Muscle layer of colon (tissue), 2 donors: ENCODE measurements at regions not wholly inside any gene's neighbourhood (a gene's known extent, or its start where the extent isn't known, plus 50 kb on each side); places are given as distances from the start of the nearest gene placed in this dataset.

Source experiments
- H3K27ac ChIP-seq: one replicate; pipeline ENCODE4 v1.7.0; 2013; ENCODE audit warnings: low read depth, mild to moderate bottlenecking, low read length, moderate library complexity
- H3K27me3 ChIP-seq, 2 donors: one replicate each; pipeline ENCODE4 v1.7.0; 2013; ENCODE audit warnings: low read length in 2 of 2, mild to moderate bottlenecking in 2 of 2; ENCODE audit not compliant: insufficient read depth in 2 of 2, control insufficient read depth in 1 of 2
- H3K36me3 ChIP-seq: one replicate; pipeline ENCODE4 v1.7.0; 2013; ENCODE audit warnings: mild to moderate bottlenecking, low read length; ENCODE audit not compliant: insufficient read depth
- H3K4me1 ChIP-seq: one replicate; pipeline ENCODE4 v1.7.0; 2013; ENCODE audit warnings: mild to moderate bottlenecking, low read length; ENCODE audit not compliant: insufficient read depth
- H3K4me3 ChIP-seq, 2 donors: one replicate each; pipeline ENCODE4 v1.7.0; 2013; ENCODE audit warnings: low read length in 2 of 2, low read depth in 1 of 2, mild to moderate bottlenecking in 1 of 2, moderate library complexity in 1 of 2
- H3K9ac ChIP-seq: one replicate; pipeline ENCODE4 v1.7.0; 2013; ENCODE audit warnings: low read length
- H3K9me3 ChIP-seq: one replicate; pipeline ENCODE4 v1.7.0; 2013; ENCODE audit warnings: mild to moderate bottlenecking, low read length
- donor health status: abdominal sarcoma.
- donor health status: Adenocarcinoma of cecum.

GRCh38 chrX:124529786-124530185 lies 183.4 kb downstream of the SH2D1A start:
- Histone ChIP-seq H3K9me3 (no peaks in the 10 kb centered on the region), H3K27ac (no peak overlapping the region), H3K4me3 (no peak overlapping the region), H3K9ac (no peak overlapping the region), H3K27me3 (no peaks in the 10 kb centered on the region), H3K4me1 (no peaks in the 10 kb centered on the region), H3K36me3 (no peaks in the 10 kb centered on the region)

- no peak overlapping the region for H3K9ac ChIP-seq
- no peak overlapping the region for H3K4me3 ChIP-seq
- no peaks in the 10 kb centered on the region for H3K27me3 ChIP-seq
- H3K4me1 ChIP-seq = no peaks in the 10 kb centered on the region
- no peaks in the 10 kb centered on the region for H3K36me3 ChIP-seq
- no peak overlapping the region for H3K27ac ChIP-seq
- H3K9me3 ChIP-seq = no peaks in the 10 kb centered on the region
These were observed 184.4 kb downstream of the SH2D1A start for GRCh38 chrX:124530803-124531202.

GRCh38 chrX:124534536-124534935 lies 188.2 kb downstream of the SH2D1A start:
- Histone ChIP-seq H3K36me3 (no peaks in the 10 kb centered on the region), H3K9ac (no peak overlapping the region), H3K9me3 (no peaks in the 10 kb centered on the region), H3K27me3 (no peaks in the 10 kb centered on the region), H3K27ac (no peak overlapping the region), H3K4me1 (no peaks in the 10 kb centered on the region), H3K4me3 (no peak overlapping the region)

- no peak overlapping the region for H3K9ac ChIP-seq
- no peak overlapping the region for H3K27ac ChIP-seq
- no peaks in the 10 kb centered on the region for H3K36me3 ChIP-seq
- no peaks in the 10 kb centered on the region for H3K9me3 ChIP-seq
- H3K4me3 ChIP-seq = no peak overlapping the region
- no peaks in the 10 kb centered on the region for H3K27me3 ChIP-seq
- H3K4me1 ChIP-seq = no peaks in the 10 kb centered on the region
These were observed 194.1 kb downstream of the SH2D1A start for GRCh38 chrX:124540474-124540873.

- Histone ChIP-seq H3K27me3 (no peaks in the 10 kb centered on the region), H3K4me1 (no peaks in the 10 kb centered on the region)
These were observed 202.2 kb downstream of the SH2D1A start for GRCh38 chrX:124548571-124548970.

GRCh38 chrX:124555036-124555595 lies 208.8 kb downstream of the SH2D1A start:
- Histone ChIP-seq H3K9me3 (no peaks in the 10 kb centered on the region), H3K27me3 (no peaks in the 10 kb centered on the region), H3K36me3 (no peaks in the 10 kb centered on the region), H3K9ac (no peak overlapping the region), H3K4me1 (no peaks in the 10 kb centered on the region), H3K27ac (no peak overlapping the region), H3K4me3 (no peak overlapping the region)

More at GRCh38 chrX:124548571-124548970, 202.2 kb downstream of the SH2D1A start:
- H3K36me3 ChIP-seq = no peaks in the 10 kb centered on the region
- H3K4me3 ChIP-seq = no peak overlapping the region
- no peak overlapping the region for H3K27ac ChIP-seq
- H3K9me3 ChIP-seq = no peaks in the 10 kb centered on the region
- H3K9ac ChIP-seq = no peak overlapping the region

GRCh38 chrX:124557976-124558375 lies 211.6 kb downstream of the SH2D1A start:
- H3K27ac ChIP-seq = no peak overlapping the region
- H3K9ac ChIP-seq = no peak overlapping the region
- H3K9me3 ChIP-seq = no peaks in the 10 kb centered on the region
- H3K36me3 ChIP-seq = no peaks in the 10 kb centered on the region
- H3K27me3 ChIP-seq = no peaks in the 10 kb centered on the region
- H3K4me1 ChIP-seq = no peaks in the 10 kb centered on the region
- H3K4me3 ChIP-seq = no peak overlapping the region

- no peak overlapping the region for H3K27ac ChIP-seq
- H3K9ac ChIP-seq = no peak overlapping the region
- no peak overlapping the region for H3K4me3 ChIP-seq
- H3K27me3 ChIP-seq = no peaks in the 10 kb centered on the region
- H3K4me1 ChIP-seq = no peaks in the 10 kb centered on the region
- no peaks in the 10 kb centered on the region for H3K36me3 ChIP-seq
- no peaks in the 10 kb centered on the region for H3K9me3 ChIP-seq
These were observed 227.1 kb downstream of the SH2D1A start for GRCh38 chrX:124573468-124573867.

GRCh38 chrX:124592744-124593143 lies 246.4 kb downstream of the SH2D1A start:
- Histone ChIP-seq H3K27me3 (no peaks in the 10 kb centered on the region), H3K9me3 (no peaks in the 10 kb centered on the region), H3K36me3 (no peaks in the 10 kb centered on the region), H3K9ac (no peak overlapping the region), H3K27ac (no peak overlapping the region), H3K4me1 (no peaks in the 10 kb centered on the region), H3K4me3 (no peak overlapping the region)

GRCh38 chrX:124594017-124594651 lies 247.8 kb downstream of the SH2D1A start:
- Histone ChIP-seq H3K4me1 (no peaks in the 10 kb centered on the region), H3K27ac (no peak overlapping the region), H3K9me3 (no peaks in the 10 kb centered on the region), H3K36me3 (no peaks in the 10 kb centered on the region), H3K9ac (no peak overlapping the region), H3K27me3 (no peaks in the 10 kb centered on the region), H3K4me3 (no peak overlapping the region)

GRCh38 chrX:124605511-124605910 lies 259.1 kb downstream of the SH2D1A start:
- no peak overlapping the region for H3K27ac ChIP-seq

GRCh38 chrX:124606724-124607123 lies 260.4 kb downstream of the SH2D1A start:
- Histone ChIP-seq H3K9me3 (no peaks in the 10 kb centered on the region), H3K36me3 (no peaks in the 10 kb centered on the region), H3K4me1 (no peaks in the 10 kb centered on the region), H3K27me3 (no peaks in the 10 kb centered on the region), H3K9ac (no peak overlapping the region), H3K27ac (no peak overlapping the region), H3K4me3 (no peak overlapping the region)

More at GRCh38 chrX:124605511-124605910, 259.1 kb downstream of the SH2D1A start:
- Histone ChIP-seq H3K27me3 (no peaks in the 10 kb centered on the region), H3K36me3 (no peaks in the 10 kb centered on the region), H3K4me1 (no peaks in the 10 kb centered on the region), H3K4me3 (no peak overlapping the region), H3K9ac (no peak overlapping the region), H3K9me3 (no peaks in the 10 kb centered on the region)
